SK-N-SH (cell line): ENCODE measurements at regions not wholly inside any gene's neighbourhood (a gene's known extent, or its start where the extent isn't known, plus 50 kb on each side); places are given as distances from the start of the nearest gene placed in this dataset.

Experiments used
- CTCF ChIA-PET: fragments of 300-600, 350-600 bp; formaldehyde crosslinking; extraction: SDS; loops from one replicate; lab custom pipeline; 2021; lab: Yijun Ruan, JAX
- POLR2A ChIA-PET: fragments of 350-600 bp; sonication (Branson Sonifier 250); formaldehyde crosslinking; extraction: SDS; loops from one replicate; lab custom pipeline; 2020; ENCODE audit warnings: antibody characterized with exemption, inconsistent platforms; lab: Yijun Ruan, JAX
- DNase-seq: peaks from one replicate; pipeline ENCODE4 v3.0.0; 2012
- H2AFZ ChIP-seq: fragments of 200-600 bp; sonication (generic); 2 replicates; pipeline ENCODE4 v1.8.1; 2016; ENCODE audit warnings: antibody characterized with exemption, mild to moderate bottlenecking, low read depth
- H3F3A ChIP-seq: fragments of 200-600 bp; sonication (generic); replicated peaks from 2 replicates; pipeline ENCODE3; 2016; ENCODE audit warnings: antibody characterized with exemption, mild to moderate bottlenecking; ENCODE audit not compliant: insufficient read depth
- H3K27ac ChIP-seq, 2 experiments: fragments of 200-500 bp in 1 of 2; fragments of 200-600 bp in 1 of 2; sonication (Bioruptor generic) in 1 of 2; sonication (generic), shearing (Covaris generic) in 1 of 2; 2 replicates each; pipeline versions ENCODE4 v1.5.1 to v1.6.1; 2014 to 2016; ENCODE audit warnings: low read depth in 2 of 2, inconsistent platforms in 1 of 2, low read length in 1 of 2, mild to moderate bottlenecking in 1 of 2, mixed read lengths in 1 of 2
- H3K27me3 ChIP-seq: fragments of 200-600 bp; sonication (generic), shearing (Covaris generic); 2 replicates; pipeline ENCODE4 v1.6.1; 2016; ENCODE audit warnings: mixed run types; ENCODE audit not compliant: insufficient read depth
- H3K36me3 ChIP-seq, 2 experiments: fragments of 200-500 bp in 1 of 2; fragments of 200-600 bp in 1 of 2; sonication (Bioruptor generic) in 1 of 2; sonication (generic) in 1 of 2; replicated peaks in 1 of 2; 2 replicates each; pipeline versions ENCODE3 to v1.5.1; 2014 to 2016; ENCODE audit warnings: low read length in 1 of 2, mild to moderate bottlenecking in 1 of 2; ENCODE audit not compliant: insufficient read depth in 2 of 2, control insufficient read depth in 1 of 2
- H3K4me1 ChIP-seq, 2 experiments: fragments of 200-500 bp in 1 of 2; fragments of 200-600 bp in 1 of 2; sonication (Bioruptor generic) in 1 of 2; sonication (generic), shearing (Covaris generic) in 1 of 2; 2 replicates each; pipeline versions ENCODE4 v1.5.1 to v1.6.1; 2014 to 2016; ENCODE audit warnings: low read depth in 1 of 2, low read length in 1 of 2, mixed run types in 1 of 2; ENCODE audit not compliant: insufficient read depth in 2 of 2, control insufficient read depth in 1 of 2
- H3K4me2 ChIP-seq: fragments of 200-600 bp; sonication (generic), shearing (Covaris generic); 2 replicates; pipeline ENCODE4 v1.6.1; 2017; ENCODE audit warnings: mixed run types
- H3K4me3 ChIP-seq, 2 experiments: fragments of 200-500 bp in 1 of 2; fragments of 200-600 bp in 1 of 2; sonication (Bioruptor generic) in 1 of 2; sonication (generic), shearing (Covaris generic) in 1 of 2; 2 replicates each; pipeline versions ENCODE4 v1.5.1 to v1.8.1; 2014 to 2016; ENCODE audit warnings: low read depth in 2 of 2, inconsistent platforms in 1 of 2, low read length in 1 of 2, mild to moderate bottlenecking in 1 of 2, mixed read lengths in 1 of 2, moderate library complexity in 1 of 2
- H3K79me2 ChIP-seq: fragments of 200-600 bp; sonication (generic); 2 replicates; pipeline ENCODE4 v1.8.1; 2017; ENCODE audit warnings: mild to moderate bottlenecking; ENCODE audit not compliant: insufficient read depth
- H3K9ac ChIP-seq: fragments of 200-600 bp; sonication (generic); 2 replicates; pipeline ENCODE4 v1.6.1; 2017; ENCODE audit warnings: mixed run types
- H3K9me2 ChIP-seq: fragments of 200-600 bp; sonication (generic); 2 replicates; pipeline ENCODE4 v1.6.1; 2017; ENCODE audit warnings: mixed run types
- H3K9me3 ChIP-seq: fragments of 200-600 bp; sonication (generic); 2 replicates; pipeline ENCODE4 v1.6.1; 2017; ENCODE audit warnings: mixed run types, mild to moderate bottlenecking, moderate library complexity
- H4K20me1 ChIP-seq: fragments of 200-600 bp; sonication (generic); 2 replicates; pipeline ENCODE4 v1.6.1; 2017; ENCODE audit warnings: mild to moderate bottlenecking, mixed run types; ENCODE audit not compliant: insufficient read depth
- CHD2 ChIP-seq: fragments of 150-350 bp; IDR thresholded peaks from 2 replicates; pipeline ENCODE4 v1.6.1; 2018; ENCODE audit warnings: low read length; ENCODE audit not compliant: partially characterized antibody
- EZH2phosphoT487 ChIP-seq: fragments of 200-600 bp; sonication (generic); IDR thresholded peaks from 2 replicates; pipeline ENCODE4 v1.6.1; 2017; ENCODE audit warnings: low read depth, mixed run types, mild to moderate bottlenecking, antibody characterized with exemption, moderate library complexity, borderline replicate concordance
- FOSL2 ChIP-seq: IDR thresholded peaks from 2 replicates; pipeline ENCODE4 v1.4.0; 2012; ENCODE audit warnings: low read depth, mild to moderate bottlenecking, moderate library complexity, borderline replicate concordance
- FOXJ3 ChIP-seq: sonication (generic); formaldehyde crosslinking; IDR thresholded peaks from 2 replicates; pipeline ENCODE4 v1.5.1; 2020; ENCODE audit warnings: mild to moderate bottlenecking, missing genetic modification reagents
- FOXM1 ChIP-seq: IDR thresholded peaks from 2 replicates; pipeline ENCODE4 v1.4.0; 2012; ENCODE audit warnings: low read depth, mild to moderate bottlenecking
- GABPA ChIP-seq: IDR thresholded peaks from 2 replicates; pipeline ENCODE4 v1.4.0; 2012; ENCODE audit warnings: low read depth, mild to moderate bottlenecking
- POLR2AphosphoS5 ChIP-seq: IDR thresholded peaks from 2 replicates; pipeline ENCODE4 v1.6.1; 2012; ENCODE audit warnings: low read depth, low read length
- RAD21 ChIP-seq: IDR thresholded peaks from 2 replicates; pipeline ENCODE4 v1.6.1; 2012; ENCODE audit warnings: mild to moderate bottlenecking, low read length
- SIN3A ChIP-seq: IDR thresholded peaks from 2 replicates; pipeline ENCODE4 v1.6.1; 2012; ENCODE audit warnings: low read depth, mild to moderate bottlenecking, low read length, moderate library complexity, borderline replicate concordance
- SMC3 ChIP-seq: IDR thresholded peaks from 2 replicates; pipeline ENCODE4 v1.6.1; 2012; ENCODE audit warnings: low read depth, low read length, improper control_type of control experiment
- TAF1 ChIP-seq: IDR thresholded peaks from 2 replicates; pipeline ENCODE4 v1.6.1; 2012; ENCODE audit warnings: low read depth, mild to moderate bottlenecking, low read length, moderate library complexity, borderline replicate concordance
- TCF12 ChIP-seq: IDR thresholded peaks from 2 replicates; pipeline ENCODE4 v1.4.0; 2012
- USF1 ChIP-seq: IDR thresholded peaks from 2 replicates; pipeline ENCODE4 v1.4.0; 2012; ENCODE audit warnings: low read depth, borderline replicate concordance
- YY1 ChIP-seq: IDR thresholded peaks from 2 replicates; pipeline ENCODE4 v1.4.0; 2012; ENCODE audit warnings: low read depth, mild to moderate bottlenecking
- WGBS: methylation state at CpG from one replicate; pipeline ENCODE4 v1.1.6; 2017; ENCODE audit warnings: low lambda C conversion rate; 5-methylcytosine and 5-hydroxymethylcytosine counted together
- TF ChIP-seq, protein P1 (sequence below): fragments of 200-600 bp; sonication (generic); IDR thresholded peaks from 2 replicates; pipeline ENCODE4 v1.6.1; 2017; ENCODE audit warnings: antibody characterized with exemption, mild to moderate bottlenecking, moderate library complexity
- TF ChIP-seq, protein P2 (sequence below): IDR thresholded peaks from 2 replicates; pipeline ENCODE4 v1.4.0; 2012; ENCODE audit warnings: low read depth

DNA sequence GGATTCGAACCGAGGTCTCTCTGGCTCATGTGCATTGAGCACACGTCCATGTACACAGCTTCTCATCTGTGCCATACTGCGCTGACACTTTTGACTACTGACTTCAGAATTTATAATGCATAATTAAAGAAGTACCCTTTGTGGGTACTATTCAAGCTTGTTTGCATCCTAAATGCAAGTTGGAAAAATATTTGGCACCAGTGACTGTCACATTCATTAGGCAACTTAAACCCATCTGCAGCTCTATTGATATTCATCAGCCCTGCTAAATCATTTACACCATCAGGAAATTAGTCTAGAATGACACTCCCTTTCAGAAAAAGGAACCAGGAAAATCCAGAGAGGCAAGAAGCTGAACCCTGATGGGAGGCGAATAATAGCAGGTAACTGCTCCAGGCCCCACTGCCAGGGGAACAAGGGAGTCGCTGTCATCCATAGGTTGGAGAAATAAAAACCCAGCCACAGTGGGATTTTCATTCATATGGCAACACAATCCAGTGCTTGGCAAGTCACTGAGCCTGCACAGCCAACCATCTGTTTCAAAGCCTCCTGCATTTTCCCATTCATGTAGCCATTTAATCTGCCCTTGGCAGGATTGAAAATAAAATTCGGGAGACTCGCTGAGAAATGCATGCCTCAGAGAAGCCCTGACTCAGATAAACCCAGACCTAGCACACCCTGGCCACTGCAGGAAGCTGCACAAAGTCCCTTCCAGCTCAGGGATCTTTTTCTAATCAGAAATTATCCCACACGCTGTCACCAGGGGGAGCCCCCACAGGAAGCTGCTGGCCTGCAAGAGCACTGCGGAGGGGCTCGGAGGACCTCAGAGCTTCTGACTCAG is 103.0 kb upstream of the VEPH1 start:
- 0 out of 2 replicates have a peak overlapping the region, but pooled peaks have one; percentile 1 for H2AFZ ChIP-seq
- peak overlapping the region in 1 of 2 experiments; percentile 18; a peak in 1 of 4 replicates for H3K4me3 ChIP-seq
- POLR2A ChIA-PET = interaction anchor here (1.0 kb wide), 1 partner anchor 64 kb away, joined by 3 read pairs; no protein-coding TSS in a partner anchor

DNA sequence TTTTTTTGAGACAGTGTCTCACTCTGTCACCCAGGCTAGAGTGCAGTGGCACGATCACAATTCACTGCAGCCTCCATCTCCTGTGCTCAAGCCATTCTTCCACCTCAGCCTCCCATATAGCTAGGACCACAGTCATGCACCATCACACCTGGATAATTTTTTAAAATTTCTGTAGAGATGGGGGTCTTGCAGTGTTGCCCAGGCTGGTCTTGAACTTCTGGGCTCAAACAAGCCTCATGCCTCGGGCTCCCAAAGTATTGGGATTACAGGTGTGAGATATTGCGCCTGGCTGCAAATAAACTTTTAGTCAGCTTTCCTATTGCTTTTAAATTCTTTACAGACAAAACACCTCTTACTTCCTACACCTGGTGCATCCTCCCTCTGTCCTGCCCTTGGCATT is 102.1 kb upstream of the VEPH1 start:
- Histone ChIP-seq H3K36me3 (no peaks in the 10 kb centered on the region), H3F3A (peaks cover 4% of the 10 kb centered on the region), H3K4me1 (peaks cover 0 to 4% of the 10 kb centered on the region in 2 experiments; a peak in 1 of 4 replicates), H3K4me3 (no peak overlapping the region), H4K20me1 (no peaks in the 10 kb centered on the region), H3K27me3 (no peaks in the 10 kb centered on the region), H3K9me3 (no peaks in the 10 kb centered on the region), H3K4me2 (no peak overlapping the region), H3K79me2 (no peaks in the 10 kb centered on the region), H2AFZ (no peak overlapping the region), H3K9me2 (no peaks in the 10 kb centered on the region), H3K27ac (no peak overlapping the region), H3K9ac (no peak overlapping the region)
- WGBS = 75% methylated on average over 3 of the region's 3 CpGs
- ChIA-PET CTCF (interaction anchor here (0.6 to 4.8 kb wide), 10 partner anchors 12 to 926 kb away, joined by 3 to 34 read pairs (median 8); no protein-coding TSS in a partner anchor), POLR2A (interaction anchor here (0.5 kb wide), 1 partner anchor 162 kb away, joined by 3 read pairs; no protein-coding TSS in a partner anchor)
- DNase-seq = no peak
- no peak for TF ChIP-seq FOXJ3 (CRISPR knock-in tag)
- TF ChIP-seq SMC3 = no peak
- TF ChIP-seq, protein P1, sequence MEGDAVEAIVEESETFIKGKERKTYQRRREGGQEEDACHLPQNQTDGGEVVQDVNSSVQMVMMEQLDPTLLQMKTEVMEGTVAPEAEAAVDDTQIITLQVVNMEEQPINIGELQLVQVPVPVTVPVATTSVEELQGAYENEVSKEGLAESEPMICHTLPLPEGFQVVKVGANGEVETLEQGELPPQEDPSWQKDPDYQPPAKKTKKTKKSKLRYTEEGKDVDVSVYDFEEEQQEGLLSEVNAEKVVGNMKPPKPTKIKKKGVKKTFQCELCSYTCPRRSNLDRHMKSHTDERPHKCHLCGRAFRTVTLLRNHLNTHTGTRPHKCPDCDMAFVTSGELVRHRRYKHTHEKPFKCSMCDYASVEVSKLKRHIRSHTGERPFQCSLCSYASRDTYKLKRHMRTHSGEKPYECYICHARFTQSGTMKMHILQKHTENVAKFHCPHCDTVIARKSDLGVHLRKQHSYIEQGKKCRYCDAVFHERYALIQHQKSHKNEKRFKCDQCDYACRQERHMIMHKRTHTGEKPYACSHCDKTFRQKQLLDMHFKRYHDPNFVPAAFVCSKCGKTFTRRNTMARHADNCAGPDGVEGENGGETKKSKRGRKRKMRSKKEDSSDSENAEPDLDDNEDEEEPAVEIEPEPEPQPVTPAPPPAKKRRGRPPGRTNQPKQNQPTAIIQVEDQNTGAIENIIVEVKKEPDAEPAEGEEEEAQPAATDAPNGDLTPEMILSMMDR = no peak
- TF ChIP-seq YY1 = no peak
- TF ChIP-seq, protein P2, sequence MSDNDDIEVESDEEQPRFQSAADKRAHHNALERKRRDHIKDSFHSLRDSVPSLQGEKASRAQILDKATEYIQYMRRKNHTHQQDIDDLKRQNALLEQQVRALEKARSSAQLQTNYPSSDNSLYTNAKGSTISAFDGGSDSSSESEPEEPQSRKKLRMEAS = no peak
- TF ChIP-seq GABPA = no peak
- no peak for TF ChIP-seq EZH2phosphoT487
- TF ChIP-seq TCF12 = no peak
- no peak for TF ChIP-seq FOXM1
- no peak for TF ChIP-seq FOSL2
- no peak for TF ChIP-seq CHD2

More for the DNA sequence above, 103.0 kb upstream of the VEPH1 start:
- peak; percentile 64 for DNase-seq
- CTCF ChIA-PET = interaction anchor here (0.6 to 4.8 kb wide), 53 partner anchors 9 to 1185 kb away, joined by 3 to 34 read pairs (median 4); partner anchors contain the start of genes GFM1 and MLF1
- no peak overlapping the region for H3K4me2 ChIP-seq
- H3K79me2 ChIP-seq = no peaks in the 10 kb centered on the region
- H3K9me3 ChIP-seq = no peaks in the 10 kb centered on the region
- H3K27ac ChIP-seq = no peak overlapping the region
- H3K4me1 ChIP-seq = peaks cover 0 to 4% of the 10 kb centered on the region in 2 experiments; a peak in 1 of 4 replicates
- H3K9ac ChIP-seq = no peak overlapping the region
- H3F3A ChIP-seq = peaks cover 4% of the 10 kb centered on the region
- no peaks in the 10 kb centered on the region for H3K27me3 ChIP-seq
- no peaks in the 10 kb centered on the region for H3K36me3 ChIP-seq
- TF ChIP-seq USF1 (no peak), RAD21 (peak; percentile 65), CHD2 (no peak), SIN3A (no peak), TCF12 (no peak), SMC3 (peak; percentile 76), POLR2AphosphoS5 (no peak), TAF1 (no peak)
- TF ChIP-seq, protein P1 = peak; percentile 86
- H3K9me2 ChIP-seq = no peaks in the 10 kb centered on the region
- no peaks in the 10 kb centered on the region for H4K20me1 ChIP-seq
- WGBS = 43% methylated on average over 11 of the region's 11 CpGs
